Loucy (cell line): ENCODE measurements at regions not wholly inside any gene's neighbourhood (a gene's known extent, or its start where the extent isn't known, plus 50 kb on each side); places are given as distances from the start of the nearest gene placed in this dataset.

ENCODE experiments used
- H2AFZ ChIP-seq: fragments of 200-600 bp; sonication (generic); 2 replicates; pipeline ENCODE4 v1.6.0; 2016; ENCODE audit warnings: antibody characterized with exemption, mild to moderate bottlenecking, low read length, moderate library complexity
- H3F3A ChIP-seq: fragments of 200-600 bp; 2 replicates; pipeline ENCODE4 v1.6.0; 2016; ENCODE audit warnings: antibody characterized with exemption, low read depth, mild to moderate bottlenecking
- H3K27me3 ChIP-seq: fragments of 200-600 bp; sonication (generic); 2 replicates; pipeline ENCODE4 v1.6.1; 2014; ENCODE audit warnings: low read length, mild to moderate bottlenecking; ENCODE audit not compliant: insufficient read depth, poor library complexity, severe bottlenecking
- H3K36me3 ChIP-seq: fragments of 200-600 bp; sonication (generic); 2 replicates; pipeline ENCODE4 v1.6.1; 2016; ENCODE audit warnings: low read length; ENCODE audit not compliant: insufficient read depth
- H3K4me1 ChIP-seq: fragments of 200-600 bp; sonication (generic); 2 replicates; pipeline ENCODE4 v1.5.1; 2014; ENCODE audit warnings: low read length, mild to moderate bottlenecking; ENCODE audit not compliant: insufficient read depth, poor library complexity, severe bottlenecking
- H3K4me2 ChIP-seq: fragments of 200-600 bp; sonication (generic); 2 replicates; pipeline ENCODE4 v1.6.0; 2014; ENCODE audit warnings: antibody characterized with exemption, low read length, low read depth, mild to moderate bottlenecking; ENCODE audit not compliant: poor library complexity, severe bottlenecking
- H3K4me3 ChIP-seq: fragments of 200-600 bp; sonication (generic); 2 replicates; pipeline ENCODE4 v1.5.1; 2014; ENCODE audit warnings: low read length, mild to moderate bottlenecking, mixed read lengths; ENCODE audit not compliant: poor library complexity, severe bottlenecking
- H3K79me2 ChIP-seq: fragments of 200-600 bp; sonication (generic); 2 replicates; pipeline ENCODE4 v1.6.1; 2014; ENCODE audit warnings: low read length; ENCODE audit not compliant: insufficient read depth
- H3K9ac ChIP-seq: fragments of 200-600 bp; sonication (generic); 2 replicates; pipeline ENCODE4 v1.6.0; 2014; ENCODE audit warnings: mild to moderate bottlenecking, low read depth, low read length, moderate library complexity; ENCODE audit not compliant: poor library complexity, severe bottlenecking
- H3K9me2 ChIP-seq: fragments of 200-600 bp; sonication (generic); replicated peaks from 2 replicates; pipeline ENCODE4 v1.6.1; 2016; ENCODE audit warnings: low read depth, low read length, mixed read lengths
- H3K9me3 ChIP-seq: fragments of 200-600 bp; sonication (generic); 2 replicates; pipeline ENCODE4 v1.6.1; 2014; ENCODE audit warnings: mild to moderate bottlenecking, antibody characterized with exemption, low read length, low read depth; ENCODE audit not compliant: insufficient read depth
- H4K20me1 ChIP-seq: fragments of 200-600 bp; sonication (generic); 2 replicates; pipeline ENCODE4 v1.6.0; 2014; ENCODE audit warnings: antibody characterized with exemption, low read length, mild to moderate bottlenecking; ENCODE audit not compliant: insufficient read depth, poor library complexity, severe bottlenecking
- EZH2phosphoT487 ChIP-seq: fragments of 200-600 bp; IDR thresholded peaks from 2 replicates; pipeline ENCODE4 v1.6.1; 2018; ENCODE audit warnings: antibody characterized with exemption, mild to moderate bottlenecking, moderate library complexity, borderline replicate concordance
- TF ChIP-seq, protein P1 (sequence below): fragments of 200-600 bp; sonication (generic); conservative IDR thresholded peaks from 2 replicates; pipeline ENCODE4 v1.5.1; 2014; ENCODE audit warnings: mild to moderate bottlenecking, antibody characterized with exemption, low read length

GRCh38 chr3:180382638-180383180 lies 219.3 kb upstream of the TTC14 start:
- Histone ChIP-seq H3K36me3 (no peaks in the 10 kb centered on the region), H3K4me2 (no peak overlapping the region), H3K9ac (no peak overlapping the region), H3K9me2 (no peaks in the 10 kb centered on the region), H3K79me2 (no peaks in the 10 kb centered on the region), H3K4me3 (no peak overlapping the region), H3F3A (no peaks in the 10 kb centered on the region), H3K27me3 (no peaks in the 10 kb centered on the region), H4K20me1 (no peaks in the 10 kb centered on the region), H3K9me3 (no peaks in the 10 kb centered on the region), H3K4me1 (peaks cover 5% of the 10 kb centered on the region), H2AFZ (no peak overlapping the region)
- TF ChIP-seq, protein P1, sequence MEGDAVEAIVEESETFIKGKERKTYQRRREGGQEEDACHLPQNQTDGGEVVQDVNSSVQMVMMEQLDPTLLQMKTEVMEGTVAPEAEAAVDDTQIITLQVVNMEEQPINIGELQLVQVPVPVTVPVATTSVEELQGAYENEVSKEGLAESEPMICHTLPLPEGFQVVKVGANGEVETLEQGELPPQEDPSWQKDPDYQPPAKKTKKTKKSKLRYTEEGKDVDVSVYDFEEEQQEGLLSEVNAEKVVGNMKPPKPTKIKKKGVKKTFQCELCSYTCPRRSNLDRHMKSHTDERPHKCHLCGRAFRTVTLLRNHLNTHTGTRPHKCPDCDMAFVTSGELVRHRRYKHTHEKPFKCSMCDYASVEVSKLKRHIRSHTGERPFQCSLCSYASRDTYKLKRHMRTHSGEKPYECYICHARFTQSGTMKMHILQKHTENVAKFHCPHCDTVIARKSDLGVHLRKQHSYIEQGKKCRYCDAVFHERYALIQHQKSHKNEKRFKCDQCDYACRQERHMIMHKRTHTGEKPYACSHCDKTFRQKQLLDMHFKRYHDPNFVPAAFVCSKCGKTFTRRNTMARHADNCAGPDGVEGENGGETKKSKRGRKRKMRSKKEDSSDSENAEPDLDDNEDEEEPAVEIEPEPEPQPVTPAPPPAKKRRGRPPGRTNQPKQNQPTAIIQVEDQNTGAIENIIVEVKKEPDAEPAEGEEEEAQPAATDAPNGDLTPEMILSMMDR = no peak
- TF ChIP-seq EZH2phosphoT487 = no peak

- H3K4me2 ChIP-seq = no peak overlapping the region
- H3K36me3 ChIP-seq = no peaks in the 10 kb centered on the region
- peaks cover 5% of the 10 kb centered on the region for H3K4me1 ChIP-seq
- H3F3A ChIP-seq = no peaks in the 10 kb centered on the region
- no peaks in the 10 kb centered on the region for H4K20me1 ChIP-seq
- peak overlapping the region; percentile 3; the same call in 1 of the 2 replicates for H2AFZ ChIP-seq
- TF ChIP-seq, protein P1 = no peak
- TF ChIP-seq EZH2phosphoT487 = no peak
- no peaks in the 10 kb centered on the region for H3K79me2 ChIP-seq
- H3K9me2 ChIP-seq = no peaks in the 10 kb centered on the region
- no peak overlapping the region for H3K9ac ChIP-seq
- no peak overlapping the region for H3K4me3 ChIP-seq
- no peaks in the 10 kb centered on the region for H3K9me3 ChIP-seq
- no peaks in the 10 kb centered on the region for H3K27me3 ChIP-seq
Observed at GRCh38 chr3:180383332-180384020, 218.5 kb upstream of the TTC14 start.

GRCh38 chr3:180390313-180390712 lies 211.7 kb upstream of the TTC14 start:
- no peaks in the 10 kb centered on the region for H4K20me1 ChIP-seq
- H3K27me3 ChIP-seq = no peaks in the 10 kb centered on the region
- no peak overlapping the region for H3K9ac ChIP-seq
- H3K79me2 ChIP-seq = no peaks in the 10 kb centered on the region
- H3K9me3 ChIP-seq = no peaks in the 10 kb centered on the region
- no peaks in the 10 kb centered on the region for H3K4me1 ChIP-seq
- no peak overlapping the region for H3K4me3 ChIP-seq
- H3F3A ChIP-seq = no peaks in the 10 kb centered on the region
- H2AFZ ChIP-seq = no peak overlapping the region
- no peaks in the 10 kb centered on the region for H3K9me2 ChIP-seq
- no peak for TF ChIP-seq EZH2phosphoT487
- TF ChIP-seq, protein P1 = no peak
- no peaks in the 10 kb centered on the region for H3K36me3 ChIP-seq
- H3K4me2 ChIP-seq = no peak overlapping the region
